IPS-NIHi7 (cell line): ENCODE measurements at regions not wholly inside any gene's neighbourhood (a gene's known extent, or its start where the extent isn't known, plus 50 kb on each side); places are given as distances from the start of the nearest gene placed in this dataset.

Source experiments
- DNase-seq: peaks from one replicate; pipeline ENCODE4 v3.0.0; 2012; ENCODE audit warnings: mixed read lengths; ENCODE audit errors: extremely low spot score

DNA sequence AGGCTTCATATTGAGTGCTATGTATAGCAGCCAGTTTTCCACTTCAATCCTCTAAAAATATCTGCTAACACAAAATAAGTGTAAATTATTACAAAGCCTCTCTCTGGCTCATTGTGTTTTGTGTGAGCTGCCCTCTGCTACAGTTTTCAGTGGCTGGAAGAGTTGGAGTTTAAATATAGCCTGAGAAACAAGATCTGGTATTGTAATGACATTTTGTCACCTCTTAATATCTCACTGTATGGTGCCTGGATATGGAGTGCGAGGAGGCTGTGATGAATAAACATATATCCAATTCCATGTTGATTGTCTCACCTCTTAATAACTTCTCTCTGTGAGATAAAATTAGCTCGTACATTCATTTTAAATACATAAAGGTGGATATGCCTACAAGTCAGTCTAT lies 269.7 kb downstream of the FLRT2 start:
- DNase-seq = no peak

DNA sequence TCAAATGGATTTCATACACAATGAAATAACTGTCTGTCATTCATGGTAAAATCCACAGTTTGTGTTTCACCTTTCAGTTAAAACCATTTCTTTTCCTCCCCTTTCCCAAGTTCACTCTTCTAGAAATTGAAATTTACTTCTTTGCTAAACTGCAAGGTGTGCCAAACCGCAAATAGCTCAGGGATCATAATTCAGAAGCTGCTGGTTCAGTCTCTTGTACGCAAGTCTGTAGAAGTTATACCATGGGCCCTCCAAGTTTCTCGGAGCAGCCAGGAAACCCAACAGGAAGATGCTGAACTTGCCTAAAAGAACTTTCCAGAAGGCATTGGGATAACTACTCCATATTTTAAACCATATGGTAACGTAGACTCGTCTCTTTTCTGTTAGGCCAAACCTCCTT lies 268.9 kb downstream of the FLRT2 start:
- no peak for DNase-seq

DNA sequence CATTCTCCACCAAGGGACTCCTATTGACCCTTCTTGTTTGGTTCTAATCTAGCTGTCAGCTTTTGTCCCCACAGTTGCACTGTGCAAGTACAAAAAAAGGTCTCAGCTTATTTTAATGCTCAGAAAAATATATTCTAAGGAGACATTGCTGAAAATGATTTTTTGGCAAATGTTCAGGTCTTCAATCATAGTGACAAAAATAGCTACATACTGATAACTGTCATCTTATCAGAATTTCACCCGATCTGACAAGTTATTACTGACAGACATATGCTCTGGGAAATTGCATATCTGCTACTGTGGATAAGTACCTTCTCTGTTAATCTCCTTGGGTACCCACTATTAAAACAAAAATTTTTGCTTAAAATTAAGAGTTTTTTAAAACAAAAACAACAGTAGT lies 263.6 kb downstream of the FLRT2 start:
- no peak for DNase-seq

DNA sequence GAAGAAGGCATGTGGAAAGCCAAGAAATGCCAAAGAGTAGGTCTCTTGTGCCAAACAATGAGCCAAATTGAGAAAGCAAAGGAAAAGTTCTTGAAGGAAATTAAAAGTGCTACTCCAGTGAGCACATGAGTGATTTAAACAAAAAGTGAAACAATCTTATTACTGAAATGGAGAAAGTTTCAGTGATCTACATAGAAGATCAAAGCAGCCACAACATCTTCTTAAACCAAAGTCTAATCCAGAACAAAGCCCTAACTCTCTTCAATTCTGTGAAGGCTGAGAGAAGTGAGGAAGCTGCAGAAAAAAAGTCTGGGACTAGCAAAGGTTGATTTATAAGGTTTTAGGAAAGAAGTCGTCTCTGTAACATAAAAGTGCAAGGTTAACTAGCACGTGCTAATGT lies 259.6 kb downstream of the FLRT2 start:
- DNase-seq = no peak

DNA sequence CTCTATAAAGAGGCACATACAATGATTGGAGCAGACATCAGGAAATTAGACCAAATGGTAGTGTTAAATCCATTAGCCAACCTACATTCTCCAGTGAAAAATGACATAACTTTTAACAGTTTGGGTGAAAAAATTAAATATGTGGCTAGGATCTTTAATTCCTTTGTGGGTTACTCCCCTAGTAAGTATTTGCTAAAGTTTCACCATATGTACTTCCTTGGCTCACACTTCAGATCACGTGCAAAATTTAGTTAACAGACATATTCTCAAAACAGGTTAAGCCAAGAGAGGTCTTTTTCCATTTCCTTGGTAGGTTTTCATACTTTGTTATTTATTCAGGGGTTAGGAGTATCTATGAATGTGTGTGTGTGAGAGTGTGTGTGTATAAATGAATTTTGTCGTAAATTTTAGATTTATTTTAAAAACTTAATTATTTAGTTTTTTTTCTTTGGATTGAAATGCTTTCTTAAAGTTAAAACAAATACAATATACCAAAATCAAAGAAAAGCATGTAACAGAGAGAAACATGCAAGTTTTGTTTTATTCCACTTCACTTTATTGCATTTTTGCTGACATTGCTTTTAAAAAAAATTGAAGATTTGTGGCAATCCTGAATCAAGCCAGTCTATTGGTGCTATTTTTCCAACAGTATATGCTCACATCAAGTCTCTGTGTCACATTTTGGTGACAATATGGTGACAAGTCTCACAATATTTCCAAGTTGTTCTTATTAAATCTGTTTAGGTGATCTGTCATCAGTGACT lies 258.7 kb downstream of the FLRT2 start:
- DNase-seq = no peak

DNA sequence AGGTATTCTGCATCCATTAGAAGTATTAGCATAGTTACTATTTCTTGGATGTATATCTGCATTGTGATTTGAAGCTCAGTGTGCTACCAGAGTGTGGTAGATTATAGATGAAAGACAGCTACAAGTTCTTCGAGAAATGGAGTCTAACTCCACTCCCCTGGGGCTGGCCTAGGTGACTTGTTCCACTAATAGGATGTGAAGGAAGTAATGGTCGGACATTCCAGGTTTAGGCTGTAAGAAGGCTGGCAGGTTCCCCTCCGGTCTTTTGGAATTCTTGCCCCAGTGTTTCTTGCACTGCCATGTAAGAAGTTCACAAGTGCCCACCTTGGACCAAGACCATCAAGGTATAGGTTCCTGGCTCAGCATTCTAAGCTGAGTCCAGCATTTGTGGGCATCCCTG lies 236.4 kb downstream of the FLRT2 start:
- DNase-seq = no peak

DNA sequence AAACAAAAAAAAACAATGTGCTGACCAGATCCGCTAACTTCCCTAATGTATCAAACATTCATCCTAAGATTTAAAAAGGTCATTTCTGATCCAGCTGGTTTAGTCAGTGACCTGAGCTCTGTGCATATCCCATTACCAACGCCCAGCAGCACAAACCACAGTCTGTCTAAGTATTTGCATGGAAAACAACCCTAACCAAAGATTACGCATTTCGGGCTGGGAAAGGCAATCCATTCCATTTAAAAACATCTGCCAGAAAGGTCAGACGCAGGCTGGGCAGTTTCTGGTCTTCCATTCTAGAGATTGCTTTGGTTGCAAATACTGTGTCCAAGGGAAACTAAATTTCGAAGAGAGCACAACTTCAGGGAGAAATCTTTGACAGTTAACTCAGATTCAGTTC lies 234.9 kb downstream of the FLRT2 start:
- DNase-seq = no peak

DNA sequence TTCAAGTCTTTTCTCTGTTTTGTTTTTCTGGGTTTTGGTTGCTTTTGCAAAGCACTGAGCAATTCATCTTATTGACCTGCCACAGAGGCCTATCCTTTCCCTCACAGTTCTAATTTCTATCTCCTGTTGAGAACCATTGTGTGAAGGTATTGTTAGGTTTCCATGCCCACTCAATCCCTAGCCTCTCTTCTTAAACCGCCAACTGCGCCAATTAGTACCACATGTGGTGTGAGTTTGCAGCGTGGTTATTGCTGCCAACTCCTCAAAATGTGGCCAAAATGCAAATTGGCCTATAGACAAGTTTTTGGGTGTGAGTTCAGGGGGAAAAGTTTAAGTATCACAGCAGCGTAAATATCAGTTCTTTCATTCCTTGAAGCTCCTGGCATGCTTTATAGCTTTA lies 232.6 kb downstream of the FLRT2 start:
- DNase-seq = no peak

DNA sequence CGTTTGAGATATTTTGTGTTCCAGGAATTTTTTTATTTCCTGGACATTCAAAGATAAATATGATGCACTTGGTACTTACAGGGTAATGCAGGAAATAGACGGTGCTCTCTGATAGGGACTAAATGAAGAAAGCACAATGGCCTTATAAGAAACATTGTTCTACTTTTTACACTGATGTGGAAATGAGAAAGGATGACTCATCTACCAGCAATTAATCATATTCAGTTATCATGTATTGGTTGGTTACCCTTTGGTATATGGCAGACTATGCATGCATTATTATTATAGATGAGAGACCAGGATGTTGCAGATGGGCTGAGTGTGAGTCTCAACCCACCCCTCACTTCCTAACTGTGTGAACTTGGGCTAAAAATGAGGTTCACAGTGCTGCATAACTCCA lies 222.2 kb downstream of the FLRT2 start:
- DNase-seq = no peak

DNA sequence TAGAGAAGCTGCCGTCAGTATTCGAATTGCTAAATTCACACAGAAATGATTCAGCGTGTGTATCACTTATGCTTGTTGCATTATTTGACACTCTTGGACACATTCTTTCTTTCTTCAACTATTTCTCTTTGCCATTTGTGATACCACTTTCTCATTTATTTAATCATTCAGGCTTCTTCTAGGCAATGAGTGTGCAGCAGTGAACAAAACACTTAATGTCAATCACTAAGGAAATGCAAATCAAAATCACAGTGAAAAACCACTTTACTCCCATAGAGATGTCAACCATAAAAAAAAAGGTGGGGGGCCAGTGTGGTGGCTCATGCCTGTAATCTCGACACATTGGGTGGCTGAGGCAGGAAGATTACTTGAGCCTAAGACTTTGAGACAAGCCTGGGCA lies 214.6 kb downstream of the FLRT2 start:
- no peak for DNase-seq

DNA sequence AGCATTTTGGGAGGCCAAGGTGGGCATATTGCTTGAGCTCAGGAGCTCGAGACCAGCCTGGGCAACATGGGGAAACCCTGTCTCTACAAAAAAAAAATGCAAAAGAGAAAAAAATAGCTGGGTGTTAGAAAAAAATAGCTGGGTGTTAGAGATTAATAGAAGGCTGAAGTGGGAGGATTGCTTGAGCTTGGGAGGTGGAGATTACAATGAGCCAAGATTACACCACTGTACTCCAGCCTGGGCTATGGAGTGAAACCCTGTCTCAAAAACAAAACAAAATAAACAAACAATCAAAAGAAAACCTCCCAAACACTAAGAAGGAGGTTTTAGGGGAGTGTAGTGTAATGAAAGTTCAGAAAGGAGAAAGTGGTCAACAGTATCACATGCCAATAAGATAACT lies 202.1 kb downstream of the FLRT2 start:
- DNase-seq = no peak

DNA sequence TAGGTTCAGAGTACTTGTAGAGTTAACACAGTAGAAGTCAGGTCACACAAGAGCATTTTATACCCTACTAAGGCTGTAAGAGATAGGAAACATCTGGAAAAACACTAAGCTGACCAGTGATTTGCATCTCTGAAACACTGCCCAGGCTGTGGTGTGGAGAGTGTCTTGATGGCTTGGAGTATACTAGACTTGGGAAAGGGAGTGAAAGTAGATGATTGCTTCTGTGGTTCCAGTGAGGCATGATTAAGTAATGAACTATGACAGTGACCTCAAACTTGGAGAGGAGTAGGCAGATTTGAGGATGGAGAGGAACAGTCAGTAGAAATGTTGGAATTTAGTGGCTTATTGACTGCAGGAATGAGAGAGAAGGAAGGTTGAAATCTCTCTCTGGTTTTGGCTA lies 201.2 kb downstream of the FLRT2 start:
- no peak for DNase-seq

DNA sequence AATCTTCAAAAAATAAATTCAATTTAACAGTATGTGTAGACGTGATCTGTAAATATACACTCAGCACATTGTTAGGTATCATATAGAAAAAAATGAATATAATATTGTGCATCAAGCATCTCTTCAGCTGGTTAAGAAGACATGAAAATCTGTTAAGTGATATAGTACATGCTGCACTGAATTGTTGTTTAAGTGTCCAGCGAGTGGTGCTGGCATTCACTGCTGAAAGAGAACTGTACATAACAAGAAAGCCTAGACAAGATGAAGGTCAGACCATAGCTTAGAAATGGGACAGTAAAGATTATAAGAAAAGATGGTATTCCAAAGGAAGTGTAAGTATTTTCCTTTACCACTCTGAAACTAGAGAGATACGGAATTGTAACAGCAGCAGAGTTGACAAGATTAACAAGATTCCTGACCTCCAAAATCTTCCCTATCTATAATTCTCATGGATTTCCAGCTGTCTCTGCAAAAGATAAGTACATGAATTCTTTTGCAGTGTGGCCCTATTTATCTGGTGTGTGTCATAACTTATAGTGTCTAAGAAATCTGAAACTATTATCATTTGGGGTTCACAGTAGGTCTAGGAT lies 198.6 kb downstream of the FLRT2 start:
- no peak for DNase-seq

DNA sequence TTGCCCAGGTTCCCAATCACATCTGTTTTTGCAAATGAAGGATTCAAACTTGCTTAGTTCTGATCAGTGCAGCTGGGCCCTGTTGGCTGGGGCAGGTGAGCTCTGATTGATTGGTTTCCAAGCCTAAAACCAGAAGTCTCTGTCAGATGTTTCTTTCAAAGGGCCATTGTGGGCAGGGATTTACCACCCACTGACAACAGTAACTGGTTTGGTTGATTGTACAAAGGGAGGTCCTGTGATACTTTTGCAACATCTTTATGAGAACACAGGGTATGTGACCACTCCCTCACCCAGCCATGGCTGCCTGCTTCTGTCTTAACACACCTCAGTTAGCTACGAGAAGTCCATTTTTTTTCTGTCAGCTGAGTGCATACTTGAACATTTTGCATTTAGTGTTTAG lies 184.1 kb downstream of the FLRT2 start:
- no peak for DNase-seq

DNA sequence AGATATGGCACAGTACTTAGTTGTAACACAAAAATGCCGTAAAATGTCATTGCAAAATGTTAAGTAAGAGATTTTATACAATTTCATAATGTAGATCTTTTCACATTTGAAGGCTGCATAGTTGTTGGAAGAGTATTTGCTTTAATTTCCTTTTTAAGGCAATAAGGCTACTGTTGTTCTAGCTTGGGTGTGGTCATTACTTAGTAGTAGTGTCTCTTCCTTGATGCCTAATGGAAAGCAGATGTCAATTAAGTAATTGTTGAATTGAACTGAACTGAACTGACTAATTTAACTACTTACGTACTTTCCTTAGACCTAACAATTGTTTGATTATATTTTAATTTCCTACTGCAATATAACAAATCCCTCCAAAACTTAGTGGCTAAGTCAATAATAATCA lies 181.7 kb downstream of the FLRT2 start:
- DNase-seq = no peak
